Sigmoid colon (tissue), 4 donors: ENCODE measurements at regions not wholly inside any gene's neighbourhood (a gene's known extent, or its start where the extent isn't known, plus 50 kb on each side); places are given as distances from the start of the nearest gene placed in this dataset.

ENCODE experiments used
- EP300 ChIP-seq, 4 donors: sonication (generic); formaldehyde crosslinking; IDR thresholded peaks; one replicate each; pipeline ENCODE4 v1.6.1; 2017; ENCODE audit warnings: antibody characterized with exemption in 4 of 4
- TF ChIP-seq, protein P1 (sequence below), 4 experiments: fragments of 450-650 bp in 3 of 4; fragments of 200-600 bp in 1 of 4; IDR thresholded peaks; one replicate each; pipeline ENCODE4 v1.5.1; 2016 to 2019; ENCODE audit warnings: antibody characterized with exemption in 4 of 4, mild to moderate bottlenecking in 3 of 4, moderate library complexity in 2 of 4

DNA sequence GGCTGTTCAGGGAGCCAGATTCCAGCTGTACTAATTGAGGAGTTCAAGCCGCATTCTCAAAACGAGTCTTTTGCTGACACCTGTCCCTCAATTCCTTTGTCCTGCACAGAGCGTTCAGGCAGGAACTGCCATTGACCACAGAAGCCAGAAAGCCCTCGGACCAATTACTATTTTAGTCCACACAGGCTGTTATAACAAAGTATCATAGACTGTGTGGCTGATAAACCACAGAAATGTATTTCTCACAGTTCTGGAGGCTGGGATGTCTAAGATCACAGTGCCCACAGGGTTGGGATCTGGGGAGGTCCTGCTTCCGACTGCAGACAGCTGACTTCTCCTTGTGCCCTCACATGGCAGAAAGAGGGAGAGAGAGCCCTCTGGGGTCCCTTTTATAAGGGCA lies 119.8 kb upstream of the ATP6AP2 start:
- TF ChIP-seq, protein P1, sequence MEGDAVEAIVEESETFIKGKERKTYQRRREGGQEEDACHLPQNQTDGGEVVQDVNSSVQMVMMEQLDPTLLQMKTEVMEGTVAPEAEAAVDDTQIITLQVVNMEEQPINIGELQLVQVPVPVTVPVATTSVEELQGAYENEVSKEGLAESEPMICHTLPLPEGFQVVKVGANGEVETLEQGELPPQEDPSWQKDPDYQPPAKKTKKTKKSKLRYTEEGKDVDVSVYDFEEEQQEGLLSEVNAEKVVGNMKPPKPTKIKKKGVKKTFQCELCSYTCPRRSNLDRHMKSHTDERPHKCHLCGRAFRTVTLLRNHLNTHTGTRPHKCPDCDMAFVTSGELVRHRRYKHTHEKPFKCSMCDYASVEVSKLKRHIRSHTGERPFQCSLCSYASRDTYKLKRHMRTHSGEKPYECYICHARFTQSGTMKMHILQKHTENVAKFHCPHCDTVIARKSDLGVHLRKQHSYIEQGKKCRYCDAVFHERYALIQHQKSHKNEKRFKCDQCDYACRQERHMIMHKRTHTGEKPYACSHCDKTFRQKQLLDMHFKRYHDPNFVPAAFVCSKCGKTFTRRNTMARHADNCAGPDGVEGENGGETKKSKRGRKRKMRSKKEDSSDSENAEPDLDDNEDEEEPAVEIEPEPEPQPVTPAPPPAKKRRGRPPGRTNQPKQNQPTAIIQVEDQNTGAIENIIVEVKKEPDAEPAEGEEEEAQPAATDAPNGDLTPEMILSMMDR (IDR thresholded peaks at IDR 0.05), result no peak
- no peak for TF ChIP-seq EP300 (IDR thresholded peaks at IDR 0.05)
